Sigmoid colon (tissue), 6 donors: ENCODE measurements at regions not wholly inside any gene's neighbourhood (a gene's known extent, or its start where the extent isn't known, plus 50 kb on each side); places are given as distances from the start of the nearest gene placed in this dataset.
"Not testable (repeated sequence)": the region's sequence is repeated elsewhere in the genome, so short reads cannot be mapped to it uniquely, and the experiment has no call there.

Experiments used
- DNase-seq: peaks from one replicate; pipeline ENCODE4 v3.0.0-alpha.2; 2019
- H3K27ac ChIP-seq, 4 donors: fragments of 200-600 bp; sonication (generic); one replicate each; pipeline ENCODE4 v1.5.1; 2016 to 2019; ENCODE audit warnings: mild to moderate bottlenecking in 1 of 4
- H3K27me3 ChIP-seq, 3 donors: fragments of 200-600 bp; sonication (generic); one replicate each; pipeline ENCODE4 v1.5.1; 2019; ENCODE audit warnings: mild to moderate bottlenecking in 1 of 3
- H3K36me3 ChIP-seq, 4 donors: fragments of 200-600 bp; sonication (generic); one replicate each; pipeline ENCODE4 v1.5.1; 2016 to 2019
- H3K4me1 ChIP-seq, 4 donors: fragments of 200-600 bp; sonication (generic); one replicate each; pipeline ENCODE4 v1.5.1; 2017 to 2019
- H3K4me3 ChIP-seq, 4 donors: fragments of 200-600 bp; sonication (generic); one replicate each; pipeline ENCODE4 v1.5.1; 2017 to 2019; ENCODE audit warnings: mild to moderate bottlenecking in 2 of 4, moderate library complexity in 1 of 4
- H3K9me3 ChIP-seq, 4 donors: fragments of 200-600 bp in 3 of 4; sonication (generic) in 3 of 4; one replicate each; pipeline versions ENCODE4 v1.5.1 to v1.6.1; 2013 to 2019
- EP300 ChIP-seq, 4 donors: sonication (generic); formaldehyde crosslinking; IDR thresholded peaks; one replicate each; pipeline ENCODE4 v1.6.1; 2017; ENCODE audit warnings: antibody characterized with exemption in 4 of 4
- POLR2A ChIP-seq, 2 donors: fragments of 450-650 bp; IDR thresholded peaks; one replicate each; pipeline ENCODE4 v1.6.1; 2016; ENCODE audit warnings: antibody characterized with exemption in 2 of 2, mild to moderate bottlenecking in 2 of 2, moderate library complexity in 2 of 2
- POLR2AphosphoS5 ChIP-seq, 4 donors: sonication (generic); formaldehyde crosslinking; IDR thresholded peaks; one replicate each; pipeline ENCODE4 v1.6.1; 2017; ENCODE audit warnings: antibody characterized with exemption in 4 of 4
- WGBS, 2 donors: extraction: QIAGEN DNeasy Blood & Tissue Kit; methylation state at CpG; one replicate each; pipeline ENCODE4 v1.1.7; 2013; 5-methylcytosine and 5-hydroxymethylcytosine counted together
- intact Hi-C: fragments of 100-400 bp; cut with DNase I; formaldehyde crosslinking; loops from one replicate; pipeline ENCODE4 v1.15.1; 2023
- TF ChIP-seq, protein P1 (sequence below), 4 experiments: fragments of 450-650 bp in 3 of 4; fragments of 200-600 bp in 1 of 4; IDR thresholded peaks; one replicate each; pipeline ENCODE4 v1.5.1; 2016 to 2019; ENCODE audit warnings: antibody characterized with exemption in 4 of 4, mild to moderate bottlenecking in 3 of 4, moderate library complexity in 2 of 4
- donor health status: healthy with polysubstance abuse.
- donor health status: healthy.

DNA sequence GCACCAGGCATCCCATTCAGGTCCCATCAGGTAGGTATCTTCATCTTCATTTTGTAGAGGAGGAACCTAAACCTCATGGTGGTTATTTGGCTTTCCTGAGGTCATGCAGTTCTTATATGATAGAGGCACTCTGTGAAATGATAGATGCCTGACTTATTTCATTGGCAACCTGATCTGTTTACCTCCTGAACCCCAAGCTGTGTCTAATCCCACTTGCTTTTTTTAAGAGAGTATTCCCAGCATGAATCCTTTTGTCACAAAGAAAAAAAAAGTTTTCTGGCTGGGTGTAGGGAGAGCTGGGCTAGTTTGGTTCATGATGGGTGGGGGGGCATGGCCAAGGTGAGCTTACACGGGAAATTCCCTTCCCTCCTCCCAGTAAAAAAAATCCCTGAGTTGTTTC lies 154.2 kb downstream of the TENT5C start:
- WGBS, 2 donors = 19 to 62% methylated on average over 1 of the region's 1 CpG
- no peak overlapping the region for H3K27ac ChIP-seq
- no peak overlapping the region for H3K4me3 ChIP-seq

DNA sequence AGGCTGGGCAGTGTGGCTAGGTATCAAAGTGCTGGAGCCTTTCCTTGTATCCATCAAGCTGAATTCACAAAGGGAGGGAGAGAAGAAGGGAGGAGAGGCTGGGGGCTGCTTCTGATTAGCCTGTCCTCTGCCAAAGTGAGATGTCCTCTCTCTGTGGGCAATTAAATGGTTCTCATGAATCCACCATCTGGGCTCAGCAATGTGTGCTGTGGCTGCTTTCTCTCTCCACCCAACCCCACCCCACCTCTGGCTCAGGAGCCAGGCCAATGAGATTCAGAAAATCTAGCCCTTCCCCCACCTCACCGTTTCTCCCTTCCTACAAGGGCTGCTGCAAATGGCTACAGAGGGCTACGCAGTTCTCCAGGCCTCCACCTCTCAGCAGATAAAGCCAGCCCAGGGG lies 154.6 kb downstream of the TENT5C start:
- 49 to 66% methylated on average over 2 of the region's 2 CpGs for WGBS, 2 donors
- DNase-seq = no peak
- Histone ChIP-seq H3K4me3 (no peak overlapping the region), H3K36me3 (no peaks in the 10 kb centered on the region), H3K9me3 (no peaks in the 10 kb centered on the region), H3K4me1 (peaks cover 0 to 9% (median 9%) of the 10 kb centered on the region in 4 donors), H3K27me3 (no peaks in the 10 kb centered on the region), H3K27ac (no peak overlapping the region)
- TF ChIP-seq, protein P1, sequence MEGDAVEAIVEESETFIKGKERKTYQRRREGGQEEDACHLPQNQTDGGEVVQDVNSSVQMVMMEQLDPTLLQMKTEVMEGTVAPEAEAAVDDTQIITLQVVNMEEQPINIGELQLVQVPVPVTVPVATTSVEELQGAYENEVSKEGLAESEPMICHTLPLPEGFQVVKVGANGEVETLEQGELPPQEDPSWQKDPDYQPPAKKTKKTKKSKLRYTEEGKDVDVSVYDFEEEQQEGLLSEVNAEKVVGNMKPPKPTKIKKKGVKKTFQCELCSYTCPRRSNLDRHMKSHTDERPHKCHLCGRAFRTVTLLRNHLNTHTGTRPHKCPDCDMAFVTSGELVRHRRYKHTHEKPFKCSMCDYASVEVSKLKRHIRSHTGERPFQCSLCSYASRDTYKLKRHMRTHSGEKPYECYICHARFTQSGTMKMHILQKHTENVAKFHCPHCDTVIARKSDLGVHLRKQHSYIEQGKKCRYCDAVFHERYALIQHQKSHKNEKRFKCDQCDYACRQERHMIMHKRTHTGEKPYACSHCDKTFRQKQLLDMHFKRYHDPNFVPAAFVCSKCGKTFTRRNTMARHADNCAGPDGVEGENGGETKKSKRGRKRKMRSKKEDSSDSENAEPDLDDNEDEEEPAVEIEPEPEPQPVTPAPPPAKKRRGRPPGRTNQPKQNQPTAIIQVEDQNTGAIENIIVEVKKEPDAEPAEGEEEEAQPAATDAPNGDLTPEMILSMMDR (IDR thresholded peaks at IDR 0.05) = no peak
- TF ChIP-seq POLR2AphosphoS5 (IDR thresholded peaks at IDR 0.05) (no peak), POLR2A (IDR thresholded peaks at IDR 0.05) (no peak), EP300 (IDR thresholded peaks at IDR 0.05) (no peak)
- intact Hi-C loops = no loop called here

More for the DNA sequence above, 154.2 kb downstream of the TENT5C start:
- no peaks in the 10 kb centered on the region for H3K27me3 ChIP-seq
- H3K36me3 ChIP-seq = no peaks in the 10 kb centered on the region
- intact Hi-C loops = no loop called here
- TF ChIP-seq EP300 (IDR thresholded peaks at IDR 0.05) (no peak), POLR2A (IDR thresholded peaks at IDR 0.05) (no peak), POLR2AphosphoS5 (IDR thresholded peaks at IDR 0.05) (no peak)
- TF ChIP-seq, protein P1 (IDR thresholded peaks at IDR 0.05) = no peak
- DNase-seq = no peak
- H3K4me1 ChIP-seq = peaks cover 0 to 9% (median 9%) of the 10 kb centered on the region in 4 donors
- no peaks in the 10 kb centered on the region for H3K9me3 ChIP-seq

- WGBS, 2 donors = 72 to 76% methylated on average over 1 of the region's 1 CpG
- H3K27me3 ChIP-seq, intact Hi-C loops, H3K4me1 ChIP-seq, H3K4me3 ChIP-seq, H3K36me3 ChIP-seq, H3K9me3 ChIP-seq, DNase-seq, H3K27ac ChIP-seq: not testable (repeated sequence)
Observed at GRCh38 chr1:117767756-117768155, 161.7 kb downstream of the GDAP2 start.

GRCh38 chr1:117770981-117771531 lies 158.4 kb downstream of the GDAP2 start:
- no peak overlapping the region for H3K4me3 ChIP-seq
- no peak for DNase-seq
- peaks cover 0 to 5% (median 2%) of the 10 kb centered on the region in 4 donors for H3K9me3 ChIP-seq
- no peak for TF ChIP-seq EP300 (IDR thresholded peaks at IDR 0.05)
- intact Hi-C loops = no loop called here
- H3K27ac ChIP-seq = no peak overlapping the region
- no peaks in the 10 kb centered on the region for H3K36me3 ChIP-seq
- H3K27me3 ChIP-seq = no peaks in the 10 kb centered on the region
- 27 to 53% methylated on average over 1 of the region's 1 CpG for WGBS, 2 donors
- no peaks in the 10 kb centered on the region for H3K4me1 ChIP-seq

GRCh38 chr1:117779364-117779763 lies 150.1 kb downstream of the GDAP2 start:
- no peaks in the 10 kb centered on the region for H3K9me3 ChIP-seq

More at GRCh38 chr1:117779364-117779763, 150.1 kb downstream of the GDAP2 start:
- no peak overlapping the region for H3K27ac ChIP-seq
- 71 to 77% methylated on average over 2 of the region's 2 CpGs for WGBS, 2 donors
- H3K27me3 ChIP-seq = no peaks in the 10 kb centered on the region
- intact Hi-C loops = no loop called here
- no peaks in the 10 kb centered on the region for H3K36me3 ChIP-seq
- TF ChIP-seq POLR2AphosphoS5 (IDR thresholded peaks at IDR 0.05) (no peak), EP300 (IDR thresholded peaks at IDR 0.05) (no peak), POLR2A (IDR thresholded peaks at IDR 0.05) (no peak)
- TF ChIP-seq, protein P1 (IDR thresholded peaks at IDR 0.05) = no peak
- DNase-seq = no peak
- no peak overlapping the region for H3K4me3 ChIP-seq
- peaks cover 0 to 14% (median 8%) of the 10 kb centered on the region in 4 donors for H3K4me1 ChIP-seq
